ENCODE measurements at regions not wholly inside any gene's neighbourhood (a gene's known extent, or its start where the extent isn't known, plus 50 kb on each side); places are given as distances from the start of the nearest gene placed in this dataset.
"Not testable (repeated sequence)": the region's sequence is repeated elsewhere in the genome, so short reads cannot be mapped to it uniquely, and the experiment has no call there.

DNA sequence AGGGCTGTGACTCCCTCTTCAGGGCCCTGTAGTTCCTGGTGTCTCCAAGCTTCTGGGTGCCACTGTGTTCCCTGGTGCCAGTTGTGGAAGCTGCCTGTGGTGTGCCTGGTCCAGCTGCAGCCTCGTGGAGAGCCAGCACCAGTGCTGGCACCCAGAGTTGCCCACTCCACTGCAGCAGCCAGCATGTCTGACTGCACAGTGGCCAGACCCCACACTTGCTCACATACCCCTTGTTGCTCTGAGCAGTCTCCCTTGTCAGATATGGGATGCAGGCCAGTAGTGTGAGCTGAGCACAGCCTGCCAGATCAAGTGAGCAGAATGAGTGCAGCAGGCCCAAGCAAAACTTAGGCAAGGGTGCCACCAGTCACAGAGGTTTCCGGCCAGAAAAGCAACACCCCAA lies 108.6 kb downstream of the ZMAT1 start:
- no peak for DNase-seq (ENCODE audit: low spot score)

DNA sequence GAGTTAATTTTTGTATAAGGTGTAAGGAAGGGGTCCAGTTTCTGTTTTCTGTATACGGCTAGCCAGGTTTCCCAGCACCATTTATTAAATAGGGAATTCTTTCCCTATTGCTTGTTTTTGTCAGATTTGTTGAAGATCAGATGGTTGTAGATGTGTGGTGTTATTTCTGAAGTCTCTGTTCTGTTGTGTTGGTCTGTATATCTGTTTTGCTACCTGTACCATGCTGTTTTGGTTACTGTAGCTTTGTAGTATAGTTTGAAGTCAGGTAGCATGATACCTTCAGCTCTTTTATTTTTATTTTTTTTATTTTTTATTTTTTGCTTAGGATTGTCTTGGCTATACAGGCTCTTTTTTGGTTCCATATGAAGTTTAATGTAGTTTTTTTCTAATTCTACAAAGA lies 114.1 kb downstream of the ZMAT1 start:
- not testable (repeated sequence) for DNase-seq (ENCODE audit: low spot score)

DNA sequence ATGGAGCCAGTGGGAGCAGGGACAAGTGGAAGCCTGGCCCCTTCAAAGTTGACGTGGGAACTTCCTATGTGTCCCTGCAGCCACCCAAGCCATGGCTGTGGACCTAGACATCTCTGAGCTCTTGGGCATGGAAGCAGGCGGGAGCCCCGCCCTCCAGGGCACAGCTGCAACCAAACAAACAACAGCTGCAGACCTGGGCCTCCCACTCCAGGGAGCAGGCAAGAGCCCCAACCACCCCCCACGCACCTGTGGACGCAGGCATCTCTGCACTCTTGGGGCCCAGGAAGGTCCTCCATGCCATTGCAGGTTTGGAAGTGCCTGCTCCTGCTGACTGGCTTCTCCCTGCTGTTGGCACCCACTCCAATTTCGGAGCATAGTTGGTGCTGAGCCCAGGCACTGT lies 118.6 kb downstream of the ZMAT1 start:
- no peak for DNase-seq (ENCODE audit: low spot score)

DNA sequence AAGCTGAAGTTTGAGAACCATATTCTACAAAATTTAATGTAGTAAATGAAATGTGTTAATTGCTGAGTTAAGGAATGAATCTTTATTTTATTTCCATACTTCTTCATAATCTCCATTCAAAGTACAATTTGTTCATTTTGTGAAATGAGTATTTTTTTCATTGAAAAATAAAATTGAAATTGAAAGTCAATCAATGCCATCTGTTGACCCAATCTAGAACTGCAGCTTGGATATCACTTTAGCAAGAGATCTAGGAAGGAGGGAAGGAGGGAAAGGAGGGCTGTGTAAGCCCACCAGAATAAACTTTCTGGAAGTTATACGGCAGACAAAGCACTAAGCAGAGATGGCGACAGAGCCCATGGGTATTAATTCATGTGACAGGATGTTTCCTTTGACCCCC lies 128.4 kb downstream of the ZMAT1 start:
- DNase-seq (ENCODE audit: low spot score): no peak

DNA sequence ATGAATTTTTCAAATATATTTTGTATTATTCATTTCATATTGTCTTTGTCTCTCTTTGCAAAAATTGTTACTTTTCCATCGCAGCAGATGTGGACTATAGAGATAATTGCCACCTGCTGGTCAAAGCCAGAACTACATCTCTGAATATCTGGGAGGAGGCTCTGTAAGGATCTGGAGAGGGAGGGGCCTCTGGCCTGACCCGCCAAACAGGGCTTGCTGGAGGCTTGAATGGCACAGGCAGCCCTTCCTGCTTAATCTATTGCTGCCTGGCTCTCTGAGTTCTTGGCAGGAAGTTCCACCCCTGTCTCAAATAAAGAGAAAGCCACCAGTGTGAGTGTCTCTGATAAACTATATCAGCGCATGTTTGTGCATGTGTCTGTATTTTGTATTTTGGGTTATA lies 132.4 kb downstream of the ZMAT1 start:
- DNase-seq (ENCODE audit: low spot score): peak; percentile 70

DNA sequence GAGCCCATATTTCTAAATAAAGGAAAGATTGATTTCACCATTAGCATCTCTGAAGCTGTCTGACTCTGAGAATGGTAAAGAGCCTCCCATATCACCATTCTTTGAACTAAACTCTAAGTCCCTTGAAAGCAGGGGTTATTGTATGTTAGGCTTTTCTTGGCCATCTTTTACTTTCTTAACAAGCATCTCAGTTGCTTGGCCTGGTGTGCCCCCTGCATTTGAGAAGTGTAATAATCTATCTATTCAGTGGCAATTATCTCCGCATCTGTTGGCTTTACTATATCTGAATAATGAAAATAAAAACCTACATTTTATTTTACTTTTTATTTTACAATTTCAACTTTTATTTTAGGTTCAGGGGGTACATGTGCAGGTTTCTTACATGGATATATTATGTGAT lies 128.3 kb upstream of the ARMCX2 start:
- no peak for DNase-seq (ENCODE audit: low spot score)

DNA sequence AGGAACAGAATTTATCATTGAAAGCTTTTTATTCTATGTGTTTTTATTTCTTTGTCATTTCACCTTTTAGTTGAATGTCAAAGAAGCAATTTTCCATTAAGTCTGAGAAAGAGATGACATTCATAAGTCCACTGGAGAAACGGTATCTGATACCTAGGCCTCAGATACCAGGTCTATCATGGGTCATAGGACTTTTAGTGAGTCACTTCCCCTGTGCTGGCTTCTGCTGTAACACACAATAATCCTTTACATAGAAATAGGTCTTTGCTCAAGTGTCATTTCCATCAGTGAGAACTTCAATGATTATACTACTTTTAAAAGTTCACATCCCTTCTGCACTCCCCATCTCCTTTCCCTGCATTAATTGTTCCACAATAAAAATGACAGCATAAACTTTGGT lies 125.5 kb upstream of the ARMCX2 start:
- no peak for DNase-seq (ENCODE audit: low spot score)

DNA sequence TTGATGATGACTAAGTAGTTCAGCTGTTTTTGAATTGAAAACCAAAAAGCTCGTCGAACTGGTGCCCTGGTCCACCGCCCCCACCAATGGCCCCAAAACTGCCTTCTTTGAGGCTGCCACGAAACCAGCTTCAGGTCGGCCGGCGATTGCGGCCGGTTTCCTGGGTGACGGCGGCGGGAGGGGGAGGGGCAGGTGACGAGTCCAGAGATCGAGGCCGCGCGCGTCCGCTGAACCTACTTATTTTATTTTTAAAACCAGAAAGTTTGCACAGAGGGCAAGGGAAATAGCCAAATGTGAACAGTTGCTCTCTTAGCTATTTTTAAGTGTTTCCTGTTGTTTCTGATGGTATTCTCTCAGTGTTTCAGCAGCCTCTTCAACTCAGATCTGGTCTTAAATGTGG lies 120.8 kb upstream of the ARMCX2 start:
- DNase-seq (ENCODE audit: low spot score): not testable (repeated sequence)

DNA sequence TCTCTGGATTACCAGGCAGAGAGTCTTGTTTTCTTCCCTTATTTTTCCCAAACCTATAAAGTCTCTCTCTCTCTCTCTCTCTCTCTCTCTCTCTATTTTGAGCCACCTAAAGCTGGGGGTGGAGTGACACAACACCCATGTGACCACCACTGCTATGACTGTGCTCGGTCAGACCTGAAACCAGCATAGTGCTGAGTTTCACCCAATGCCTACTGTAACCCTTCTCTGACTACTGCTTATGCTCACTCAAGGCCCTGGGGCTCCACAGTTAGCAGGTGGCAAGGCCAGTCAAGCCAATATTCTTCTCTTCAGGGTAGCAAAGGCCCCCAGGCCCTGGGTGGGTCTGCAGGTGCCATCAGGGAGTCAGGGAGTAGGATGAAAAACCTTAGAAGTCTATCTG lies 114.7 kb upstream of the ARMCX2 start:
- no peak for DNase-seq (ENCODE audit: low spot score)

DNA sequence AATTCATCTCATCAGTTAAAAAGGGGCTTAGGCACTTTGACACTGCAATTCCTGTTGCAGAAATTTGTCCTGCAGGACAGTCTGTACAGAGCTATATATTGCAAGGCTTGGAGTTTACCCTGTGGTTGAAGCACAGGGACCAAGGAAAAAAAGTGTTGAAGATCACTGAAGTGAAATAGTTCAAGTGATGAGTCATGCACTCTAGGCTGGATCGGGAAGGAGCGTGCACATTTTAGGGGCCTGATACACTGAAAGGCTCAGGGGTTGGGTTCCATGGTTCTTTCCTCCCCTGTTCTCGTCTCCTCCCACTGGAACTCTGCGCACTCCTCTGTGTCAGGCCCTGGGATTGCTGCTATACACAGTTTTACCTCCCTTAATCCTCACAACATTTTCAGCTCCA lies 104.9 kb upstream of the ARMCX2 start:
- DNase-seq (ENCODE audit: low spot score): no peak

DNA sequence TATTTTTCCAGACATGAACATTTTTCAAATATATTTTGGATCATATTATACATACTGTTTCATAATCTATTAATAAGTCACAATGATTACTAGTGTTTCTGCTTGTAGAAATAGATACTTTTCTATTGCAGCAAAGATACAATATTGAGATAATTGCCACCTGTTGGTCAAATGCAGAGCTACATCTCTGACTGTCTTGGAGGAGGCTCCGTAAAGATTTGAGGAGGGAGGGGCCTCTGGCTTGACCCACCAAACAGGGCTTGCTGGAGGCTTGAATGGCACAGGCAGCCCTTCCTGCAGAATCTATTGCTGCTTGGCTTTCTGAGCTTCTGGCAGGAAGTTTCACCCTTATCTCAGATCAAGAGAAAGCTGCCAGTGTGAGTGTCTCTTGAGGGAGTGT lies 99.3 kb upstream of the ARMCX2 start:
- no peak for DNase-seq (ENCODE audit: low spot score)

DNA sequence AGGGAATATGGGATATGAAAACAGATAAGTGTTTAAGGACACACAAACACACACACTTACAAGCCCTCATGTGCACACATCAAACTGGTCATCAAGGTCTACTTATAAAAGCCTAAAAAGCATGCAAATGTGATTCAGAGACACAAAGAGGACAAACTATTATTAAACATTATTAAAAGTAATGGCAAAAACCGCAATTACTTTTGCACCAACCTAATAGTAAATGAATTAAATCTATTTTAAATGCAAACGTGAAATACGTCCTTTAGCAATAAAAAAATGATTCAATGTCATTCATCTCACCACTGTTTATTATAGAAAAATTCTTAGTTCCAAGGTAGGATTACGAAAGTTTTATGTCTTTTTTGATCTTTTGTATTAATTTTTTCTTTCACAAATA lies 91.1 kb upstream of the ARMCX2 start:
- DNase-seq (ENCODE audit: low spot score): no peak

DNA sequence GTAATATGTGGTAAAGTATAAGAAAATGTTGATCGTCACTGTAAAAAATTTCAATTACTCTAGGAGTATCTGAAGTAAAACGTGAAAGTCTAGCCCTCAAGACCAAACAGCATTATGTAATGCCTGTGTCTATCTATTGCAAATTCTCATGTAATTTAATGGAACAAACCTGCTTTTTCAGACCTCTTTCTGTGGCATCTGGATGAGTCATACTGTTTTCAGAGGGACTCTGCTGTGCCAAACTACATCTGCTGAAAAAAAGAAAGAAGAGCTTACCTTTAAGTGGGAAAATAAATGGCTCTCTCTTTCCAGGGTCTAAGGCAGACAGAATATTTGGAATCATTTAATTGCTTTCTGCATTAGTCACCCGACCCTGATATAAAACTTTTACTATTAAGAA lies 89.8 kb upstream of the ARMCX2 start:
- no peak for DNase-seq (ENCODE audit: low spot score)

DNA sequence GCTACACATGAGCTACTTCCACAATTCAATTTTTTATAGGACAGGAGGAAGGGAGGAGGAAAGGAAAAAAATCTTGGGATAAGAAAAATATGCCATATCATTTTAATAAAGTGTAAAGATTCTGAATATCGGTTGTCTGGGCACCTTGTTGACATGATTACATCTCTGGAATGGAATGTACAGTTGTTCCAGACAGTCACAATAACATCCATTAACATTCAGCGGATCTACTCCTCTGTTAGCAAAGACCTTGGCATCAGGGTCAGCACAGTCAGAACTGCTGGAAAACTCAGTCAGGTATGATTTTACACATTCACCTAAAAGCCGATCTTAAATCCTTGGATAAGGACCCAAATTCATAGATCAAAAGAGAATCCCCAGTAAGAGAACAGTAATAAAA lies 85.4 kb upstream of the ARMCX2 start:
- DNase-seq (ENCODE audit: low spot score): no peak

DNA sequence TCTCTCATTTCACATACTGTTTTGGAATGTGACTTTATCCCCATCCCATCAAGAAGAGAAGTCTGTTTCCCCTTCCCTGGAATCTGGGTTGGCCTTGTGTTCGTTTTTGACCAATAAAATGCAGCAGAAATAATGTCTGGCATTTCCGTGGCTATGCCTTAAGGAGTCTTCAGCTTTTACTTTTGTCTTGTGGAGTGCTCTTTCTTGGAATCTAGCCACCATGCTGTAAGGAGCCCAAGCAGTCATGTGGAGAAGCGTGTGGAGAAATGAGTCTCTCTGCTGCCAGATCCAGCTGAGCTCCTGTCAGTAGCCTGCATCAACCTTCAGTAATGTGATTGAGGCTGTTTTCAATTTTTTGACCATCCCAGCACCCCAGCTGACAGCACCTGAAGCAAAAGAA lies 84.4 kb upstream of the ARMCX2 start:
- no peak for DNase-seq (ENCODE audit: low spot score)

DNA sequence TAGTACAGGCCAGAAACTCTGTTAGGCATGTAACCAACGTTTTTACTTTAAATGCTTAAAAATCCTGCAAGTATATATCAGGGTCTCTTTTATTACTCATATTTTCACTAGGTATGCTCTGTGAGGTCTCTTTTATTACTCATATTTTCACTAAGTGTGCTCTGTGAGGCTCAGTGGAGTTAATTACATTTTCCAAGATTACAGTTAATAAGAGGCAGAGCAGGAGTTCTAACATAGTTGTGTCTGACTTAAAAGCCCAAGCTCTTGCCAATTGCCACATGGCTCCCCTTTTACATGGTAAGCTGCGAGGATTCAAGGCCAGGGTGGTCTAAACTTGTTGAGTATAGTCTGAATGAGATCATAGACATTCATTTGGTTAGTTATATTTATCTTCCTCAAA lies 81.0 kb upstream of the ARMCX2 start:
- no peak for DNase-seq (ENCODE audit: low spot score)

DNA sequence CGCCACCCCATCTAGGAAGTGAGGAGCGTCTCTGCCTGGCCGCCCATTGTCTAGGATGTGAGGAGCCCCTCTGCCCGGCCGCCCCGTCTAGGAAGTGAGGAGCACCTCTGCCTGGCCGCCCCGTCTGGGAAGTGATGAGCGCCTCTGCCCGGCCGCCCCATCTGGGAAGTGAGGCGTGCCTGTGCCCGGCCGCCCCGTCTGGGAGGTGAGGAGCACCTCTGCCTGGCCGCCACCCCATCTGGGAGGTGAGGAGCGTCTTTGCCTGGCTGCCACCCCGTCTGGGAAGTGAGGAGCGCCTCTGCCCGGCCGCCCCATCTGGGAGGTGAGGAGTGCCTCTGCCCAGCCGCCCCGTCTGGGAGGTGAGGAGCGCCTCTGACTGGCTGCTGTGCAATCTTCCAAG lies 79.2 kb upstream of the ARMCX2 start:
- DNase-seq (ENCODE audit: low spot score): not testable (repeated sequence)

DNA sequence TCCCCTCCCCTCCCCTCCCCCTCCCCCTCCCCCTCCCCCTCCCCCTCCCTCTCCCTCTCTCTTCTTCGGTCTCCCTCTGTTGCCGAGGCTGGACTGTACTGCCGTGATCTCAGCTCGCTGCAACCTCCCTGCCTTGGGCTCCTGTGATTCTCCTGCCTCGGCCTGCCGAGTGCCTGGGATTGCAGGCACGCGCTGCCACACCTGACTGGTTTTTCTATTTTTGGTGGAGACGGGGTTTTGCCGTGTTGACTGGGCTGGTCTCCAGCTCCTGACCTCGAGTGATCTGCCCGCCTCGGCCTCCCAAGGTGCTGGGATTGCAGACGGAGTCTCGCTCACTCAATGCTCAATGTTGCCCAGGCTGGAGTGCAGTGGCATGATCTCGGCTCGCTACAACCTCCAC lies 78.8 kb upstream of the ARMCX2 start:
- DNase-seq (ENCODE audit: low spot score): not testable (repeated sequence)

DNA sequence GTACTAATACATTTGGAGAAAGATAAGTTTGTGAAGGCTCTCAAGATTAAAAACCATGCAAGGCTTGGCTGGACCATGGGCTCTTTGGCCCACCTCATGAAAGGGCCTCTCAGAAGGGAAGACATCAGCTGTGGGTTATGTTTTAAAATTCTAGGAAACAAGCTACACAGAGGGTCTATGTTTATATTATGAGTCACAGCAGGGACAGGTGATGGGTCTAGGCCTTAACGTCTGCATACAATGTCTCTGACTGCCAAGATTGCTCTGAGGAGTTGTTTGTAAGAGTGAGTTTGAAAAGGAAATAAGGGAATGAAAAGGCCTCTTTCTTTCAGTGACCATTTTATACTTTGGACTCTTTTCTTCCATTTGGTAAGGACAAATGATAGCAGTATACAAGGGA lies 77.0 kb upstream of the ARMCX2 start:
- DNase-seq (ENCODE audit: low spot score): no peak

DNA sequence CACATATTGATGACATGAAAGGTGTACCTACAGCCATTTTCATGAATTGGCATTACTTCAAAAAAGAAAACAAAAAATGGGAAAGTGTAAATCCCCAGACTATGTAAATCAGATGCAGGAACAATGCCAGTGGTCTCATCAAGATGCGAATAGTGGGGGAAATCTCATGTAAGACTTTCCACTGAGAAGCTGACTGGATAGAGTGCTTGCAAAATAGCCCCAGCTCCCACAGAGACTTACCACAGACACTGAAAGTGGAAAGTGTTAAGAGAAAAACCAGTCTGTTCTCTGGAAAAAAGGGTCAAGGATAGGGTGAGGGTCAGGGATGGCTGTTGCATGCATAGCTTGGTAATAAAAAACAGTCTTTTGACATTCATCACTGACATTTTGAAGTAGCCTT lies 73.2 kb upstream of the ARMCX2 start:
- no peak for DNase-seq (ENCODE audit: low spot score)

DNA sequence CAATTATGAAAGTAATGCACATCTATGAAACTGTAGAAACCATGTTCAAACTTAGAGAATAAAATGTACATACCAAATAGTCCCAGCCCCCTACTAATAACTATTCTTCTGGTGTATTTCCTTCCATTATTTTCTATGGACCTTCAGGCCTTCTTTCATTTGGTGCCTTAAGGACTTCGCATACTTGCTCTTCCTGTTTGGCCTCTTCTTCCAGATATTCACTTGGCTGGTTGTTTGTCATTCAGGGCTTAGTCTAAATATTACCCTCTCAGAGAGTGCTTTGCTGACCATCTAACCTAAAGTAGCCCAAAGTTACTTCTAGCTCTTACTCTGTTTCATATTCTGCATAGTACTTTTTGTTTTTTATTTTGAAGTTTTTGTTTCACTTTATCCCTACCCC lies 70.3 kb upstream of the ARMCX2 start:
- DNase-seq (ENCODE audit: low spot score): no peak

Data from D341Med (cell line).